ENCODE measurements at regions not wholly inside any gene's neighbourhood (a gene's known extent, or its start where the extent isn't known, plus 50 kb on each side); places are given as distances from the start of the nearest gene placed in this dataset.

DNA sequence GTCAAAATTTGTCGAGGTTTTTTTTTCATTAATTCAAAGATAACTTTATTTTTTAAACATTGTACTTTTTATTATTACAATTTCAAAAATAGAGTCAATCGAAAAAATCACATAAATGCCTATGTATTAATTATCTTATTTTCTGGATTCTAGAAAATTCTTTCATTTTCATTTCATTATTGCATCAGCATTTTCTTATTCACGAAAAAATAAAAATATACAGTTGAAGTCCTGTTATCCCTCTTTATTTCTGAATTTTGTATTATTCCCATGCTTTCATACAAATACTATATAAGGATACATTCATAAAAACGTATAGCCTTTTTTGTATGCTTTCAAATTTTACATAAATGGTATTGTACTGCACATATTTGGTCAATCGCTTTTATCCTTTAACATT, 681.0 kb upstream of the USP24 start:
- TF ChIP-seq SUZ12 (IDR thresholded peaks at IDR 0.05; ENCODE audit: extremely low read depth, insufficient read depth, insufficient read length) (no peak), ZNF274 (IDR thresholded peaks at IDR 0.05; ENCODE audit: low read depth, low read length) (no peak), YY1 (IDR thresholded peaks at IDR 0.05; ENCODE audit: insufficient read depth, insufficient read length) (no peak)

All from NT2/D1 (cell line).